SKM-1 (cell line): ENCODE measurements at regions not wholly inside any gene's neighbourhood (a gene's known extent, or its start where the extent isn't known, plus 50 kb on each side); places are given as distances from the start of the nearest gene placed in this dataset.

Experiments used
- DNase-seq: peaks from one replicate; lab custom pipeline; 2025; ENCODE audit not compliant: unreplicated experiment; lab: John Stamatoyannopoulos, UW

DNA sequence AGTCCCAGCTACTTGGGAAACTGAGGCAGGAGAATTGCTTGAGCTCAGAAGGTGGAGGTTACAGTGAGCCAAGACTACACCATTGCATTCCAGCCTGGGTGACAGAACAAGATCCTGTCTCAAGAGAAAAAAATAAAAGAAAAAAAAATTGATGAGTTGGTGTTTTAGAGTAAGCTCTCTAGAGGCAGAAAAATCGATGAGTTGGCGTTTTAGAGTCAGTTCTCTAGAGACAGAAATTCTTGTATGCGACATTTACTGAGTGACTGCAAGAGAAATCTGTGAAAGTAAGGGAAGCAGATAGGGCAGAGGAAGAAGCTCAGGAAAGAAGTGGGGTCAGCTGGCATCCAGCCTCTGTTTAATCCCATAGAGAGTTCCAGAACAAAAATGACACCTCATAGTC, 298.7 kb upstream of the ARRDC4 start:
- DNase-seq: no peak

GRCh38 chr15:97672586-97672985, 287.9 kb upstream of the ARRDC4 start:
- DNase-seq: no peak

DNA sequence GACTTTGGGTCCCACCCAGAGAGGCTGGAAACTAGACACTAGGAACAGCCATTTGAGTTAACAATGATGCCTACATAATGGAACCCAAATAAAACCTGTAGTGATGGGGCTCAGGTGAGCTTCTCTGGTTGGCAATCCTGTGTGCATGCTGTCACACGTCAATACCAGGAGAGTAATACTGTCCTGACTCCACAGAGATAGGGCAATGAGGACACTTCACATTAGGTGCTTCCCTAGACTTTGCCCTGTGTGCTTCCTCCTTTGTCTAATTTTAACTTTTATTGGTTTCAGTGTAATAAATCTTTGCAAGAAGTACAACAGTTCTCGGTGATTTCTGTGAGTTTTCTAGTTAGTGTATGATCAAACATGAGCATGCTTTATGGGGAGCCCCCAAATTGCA, 281.8 kb upstream of the ARRDC4 start:
- no peak for DNase-seq

DNA sequence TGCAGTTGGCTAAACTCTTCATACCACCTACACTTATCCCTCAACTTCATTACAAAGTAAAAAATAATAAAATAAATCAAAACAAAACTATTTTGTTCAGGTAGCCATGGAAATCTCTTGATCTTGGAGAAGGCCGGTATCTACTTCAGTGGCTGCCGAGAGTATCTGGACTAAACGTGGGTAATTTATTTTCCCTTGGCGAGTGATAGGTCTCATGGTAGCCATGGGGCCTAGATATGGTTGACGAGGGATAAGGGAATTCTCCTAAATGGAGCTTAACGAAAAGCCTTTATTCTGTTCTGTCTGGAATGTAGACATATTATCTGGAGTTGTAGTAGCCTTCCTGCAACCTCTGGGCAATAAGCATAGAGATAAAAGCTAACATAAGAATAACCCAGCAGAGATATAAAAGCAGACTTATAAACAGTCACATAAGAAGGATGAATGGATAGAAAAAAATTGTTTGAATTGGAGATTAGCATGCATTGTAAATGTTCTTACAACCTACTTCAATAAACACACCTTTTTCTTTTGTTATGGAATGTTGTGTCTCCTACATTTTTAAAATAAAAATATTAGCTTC, 281.3 kb upstream of the ARRDC4 start:
- no peak for DNase-seq

DNA sequence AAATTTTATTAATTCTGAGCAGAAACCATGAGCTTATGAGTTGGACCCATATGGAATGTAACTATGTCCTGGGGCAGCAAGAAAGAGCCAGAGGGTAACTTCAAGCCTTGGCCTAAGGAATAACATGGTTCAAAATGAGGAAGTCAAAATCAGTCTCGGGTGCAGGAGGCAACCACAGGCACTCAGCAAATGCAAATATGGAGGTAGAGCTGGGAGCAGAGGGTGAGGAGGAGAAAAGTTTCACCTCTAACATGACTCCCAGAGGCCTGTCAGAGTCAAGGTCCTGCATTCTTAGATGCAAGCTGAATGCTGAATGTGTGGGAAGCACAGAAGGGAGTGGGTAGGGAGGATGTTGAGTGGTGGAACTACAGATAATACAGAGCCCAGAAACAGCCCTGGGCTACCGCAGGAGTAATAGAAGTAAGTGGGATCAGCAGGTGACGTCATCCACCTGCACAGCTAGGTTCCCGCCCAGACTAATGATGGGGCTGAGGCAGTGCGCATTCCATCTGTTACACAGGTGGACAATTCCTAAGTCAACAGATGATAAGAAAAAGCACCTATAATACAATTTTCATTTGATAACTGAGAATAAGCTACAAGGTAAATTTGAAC, 279.8 kb upstream of the ARRDC4 start:
- peak; percentile 22 for DNase-seq

GRCh38 chr15:97683831-97684230, 276.7 kb upstream of the ARRDC4 start:
- no peak for DNase-seq

DNA sequence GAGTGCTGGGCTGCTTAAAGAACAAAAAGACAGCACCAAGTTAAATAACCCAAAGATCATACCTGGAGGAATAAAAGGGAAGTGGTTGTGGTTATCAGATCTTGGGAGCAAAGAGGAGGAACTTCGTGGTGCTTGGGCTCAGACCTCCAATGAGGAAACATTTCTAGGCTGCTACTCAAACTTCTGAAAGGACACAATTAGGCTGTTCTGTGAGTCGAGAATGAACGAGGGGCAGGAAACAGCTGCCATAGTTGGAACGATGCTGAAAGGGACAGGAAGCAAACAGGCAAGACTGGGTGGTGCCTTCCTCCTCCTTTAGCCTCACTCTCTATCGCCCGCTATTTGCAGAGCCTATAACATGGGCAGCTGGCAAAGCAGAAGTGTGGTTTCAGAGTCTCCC, 276.3 kb upstream of the ARRDC4 start:
- DNase-seq: peak; percentile 89

DNA sequence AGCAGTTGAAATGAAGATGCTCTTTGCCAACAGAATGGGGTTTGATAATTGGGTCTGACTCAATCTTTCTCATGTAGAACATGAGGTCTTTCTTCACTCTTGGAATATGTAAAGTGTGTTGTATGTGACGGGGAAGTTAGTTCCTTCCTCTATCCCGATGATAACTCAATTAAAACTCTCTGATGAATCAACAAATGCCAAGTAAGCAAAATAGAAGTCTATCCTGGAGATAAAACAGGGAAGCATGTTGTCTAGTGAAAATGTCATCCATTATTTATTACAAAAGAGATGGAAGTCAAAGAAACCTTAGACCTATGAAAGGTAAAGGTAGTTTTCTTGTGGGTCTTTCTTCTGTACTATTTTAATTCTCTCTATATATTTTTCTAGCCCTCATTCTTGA, 274.2 kb upstream of the ARRDC4 start:
- no peak for DNase-seq

DNA sequence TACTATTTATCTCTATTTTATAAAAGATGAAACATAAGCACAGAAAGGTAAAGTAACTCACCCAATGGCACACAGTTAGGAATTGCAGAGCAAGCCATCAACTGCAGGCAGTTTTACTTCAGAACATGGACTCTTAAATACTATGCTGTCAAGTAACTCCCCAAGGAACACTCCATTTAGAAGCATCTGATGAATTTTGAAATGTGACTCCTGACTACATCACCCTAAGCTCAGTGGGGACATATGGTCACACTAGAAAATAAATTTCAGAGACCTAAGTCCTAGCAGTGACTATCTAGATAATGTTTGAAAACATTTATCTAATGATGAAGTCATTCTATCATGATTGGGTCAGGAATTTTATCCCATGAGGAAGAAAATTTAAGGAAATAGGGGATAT, 272.8 kb upstream of the ARRDC4 start:
- no peak for DNase-seq

GRCh38 chr15:97688177-97688576, 272.3 kb upstream of the ARRDC4 start:
- no peak for DNase-seq

- no peak for DNase-seq
These were observed 271.6 kb upstream of the ARRDC4 start for GRCh38 chr15:97688886-97689285.

DNA sequence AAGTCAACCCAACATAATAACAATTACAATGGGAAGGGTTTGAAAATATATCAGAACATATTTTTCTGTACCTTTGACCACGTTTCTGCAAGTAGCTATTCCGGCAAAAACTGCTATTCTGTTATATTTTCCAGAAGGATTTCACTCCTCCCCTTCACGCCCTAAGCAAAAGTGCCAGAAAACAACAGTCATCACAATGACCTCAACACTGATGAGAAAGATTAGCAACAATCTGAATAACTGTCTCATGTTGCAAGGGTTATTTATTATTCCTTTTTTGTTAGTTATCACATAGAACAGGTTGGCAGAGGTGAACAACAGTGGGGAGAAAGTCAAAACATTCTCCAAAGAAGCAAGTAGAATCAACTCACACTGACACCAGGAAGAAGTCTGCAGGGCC, 269.4 kb upstream of the ARRDC4 start:
- DNase-seq: no peak

DNA sequence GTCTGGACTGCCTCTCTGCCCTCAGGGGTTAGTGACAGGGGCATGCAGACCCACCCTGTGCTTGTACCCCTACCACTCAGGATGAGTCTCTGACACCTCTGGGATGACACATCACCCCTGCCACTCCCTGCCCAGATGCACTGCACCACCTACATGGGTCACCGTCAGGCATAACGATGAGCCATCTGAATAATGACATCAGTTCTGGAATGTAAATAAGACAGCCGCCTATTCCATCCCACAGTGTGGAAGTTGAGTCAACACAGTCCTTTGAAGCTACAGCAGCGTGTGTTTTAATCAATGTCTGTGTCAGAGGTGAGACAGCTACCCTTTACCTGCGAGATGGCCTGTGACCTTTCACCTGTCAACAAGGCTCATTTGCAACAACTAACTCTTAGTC, 268.7 kb upstream of the ARRDC4 start:
- no peak for DNase-seq

- no peak for DNase-seq
These were observed 268.0 kb upstream of the ARRDC4 start for GRCh38 chr15:97692301-97693015.

- no peak for DNase-seq
These were observed 266.0 kb upstream of the ARRDC4 start for GRCh38 chr15:97694456-97694855.

DNA sequence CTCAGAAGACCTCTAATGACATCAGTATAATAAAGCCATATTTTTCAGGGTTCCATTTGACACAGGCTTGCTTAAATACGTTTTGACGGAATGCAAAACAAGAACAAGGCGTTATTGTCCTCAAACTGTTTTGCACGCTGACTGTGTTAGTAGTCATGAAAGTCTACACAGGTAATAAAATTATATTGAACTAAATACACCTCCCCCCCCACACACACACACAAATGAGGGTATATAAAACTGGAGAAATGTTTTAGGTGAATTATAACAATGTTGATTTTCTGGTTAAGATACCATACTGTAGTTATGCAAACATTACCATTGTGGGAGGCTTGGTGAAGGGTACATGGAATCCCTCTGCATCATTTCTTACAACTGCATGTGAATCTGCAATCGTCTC, 257.1 kb upstream of the ARRDC4 start:
- DNase-seq: no peak

- DNase-seq: no peak
These were observed 254.4 kb upstream of the ARRDC4 start for GRCh38 chr15:97706059-97706458.

GRCh38 chr15:97708252-97708651, 252.3 kb upstream of the ARRDC4 start:
- no peak for DNase-seq

- DNase-seq: no peak
These were observed 248.0 kb upstream of the ARRDC4 start for GRCh38 chr15:97712530-97712929.

DNA sequence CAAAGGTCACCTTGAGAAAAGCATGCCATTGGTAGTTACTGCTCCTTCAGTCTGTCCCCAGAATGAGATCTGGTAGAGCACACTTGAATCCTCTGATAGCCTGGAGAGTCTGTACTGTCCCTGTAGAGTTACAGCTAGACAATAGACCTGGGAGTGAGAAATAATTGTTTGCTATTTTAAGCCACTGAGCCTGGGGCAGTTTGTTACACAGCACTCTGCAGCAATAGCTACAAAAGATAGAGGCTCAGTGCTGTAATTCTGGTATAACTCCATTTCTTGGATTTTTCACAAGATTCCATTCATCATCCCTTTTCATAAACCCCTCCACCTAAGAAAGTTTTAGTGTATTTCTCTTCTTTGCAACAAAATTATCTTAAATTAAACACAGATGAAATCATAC, 242.7 kb upstream of the ARRDC4 start:
- DNase-seq: no peak

- no peak for DNase-seq
These were observed 242.0 kb upstream of the ARRDC4 start for GRCh38 chr15:97718509-97718908.

- no peak for DNase-seq
These were observed 231.7 kb upstream of the ARRDC4 start for GRCh38 chr15:97728791-97729190.

DNA sequence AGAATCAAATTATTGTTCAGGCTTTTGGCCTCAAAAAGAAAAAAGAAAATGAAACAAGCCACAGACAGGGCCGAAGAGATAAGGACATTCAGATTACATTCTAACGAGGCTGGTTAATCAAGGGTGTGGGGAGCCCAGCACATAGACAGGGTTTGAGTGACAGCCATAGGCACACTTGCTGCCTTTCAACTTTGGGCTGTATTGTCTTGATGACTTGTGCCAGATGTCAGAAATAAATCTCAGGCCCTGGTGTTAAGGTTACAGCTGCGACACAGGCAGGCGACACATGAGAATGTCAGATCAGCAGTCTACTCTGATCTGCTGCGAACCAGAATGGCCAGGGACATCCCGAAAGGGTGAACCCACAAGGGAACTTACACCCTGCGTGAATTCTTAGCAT, 231.2 kb upstream of the ARRDC4 start:
- DNase-seq: no peak
